GM10248 (cell line): ENCODE measurements at regions not wholly inside any gene's neighbourhood (a gene's known extent, or its start where the extent isn't known, plus 50 kb on each side); places are given as distances from the start of the nearest gene placed in this dataset.

Experiments used
- CTCF ChIA-PET: fragments of 300-600 bp; sonication (Branson Sonifier 250); formaldehyde crosslinking; extraction: SDS; loops from one replicate; lab custom pipeline; 2021; ENCODE audit warnings: antibody characterized with exemption; lab: Yijun Ruan, JAX
- POLR2A ChIA-PET: fragments of 350-650 bp; sonication (Branson Sonifier 250); formaldehyde crosslinking; extraction: SDS; loops from one replicate; lab custom pipeline; 2020; ENCODE audit warnings: antibody characterized with exemption; lab: Yijun Ruan, JAX
- DNase-seq: peaks from one replicate; pipeline ENCODE4 v3.0.0; 2012; ENCODE audit errors: extremely low spot score
- TF ChIP-seq, protein P1 (sequence below): IDR thresholded peaks from 2 replicates; pipeline ENCODE4 v1.5.1; 2012; ENCODE audit warnings: mild to moderate bottlenecking, low read depth; ENCODE audit errors: extremely low read depth, missing control alignments, control extremely low read depth

DNA sequence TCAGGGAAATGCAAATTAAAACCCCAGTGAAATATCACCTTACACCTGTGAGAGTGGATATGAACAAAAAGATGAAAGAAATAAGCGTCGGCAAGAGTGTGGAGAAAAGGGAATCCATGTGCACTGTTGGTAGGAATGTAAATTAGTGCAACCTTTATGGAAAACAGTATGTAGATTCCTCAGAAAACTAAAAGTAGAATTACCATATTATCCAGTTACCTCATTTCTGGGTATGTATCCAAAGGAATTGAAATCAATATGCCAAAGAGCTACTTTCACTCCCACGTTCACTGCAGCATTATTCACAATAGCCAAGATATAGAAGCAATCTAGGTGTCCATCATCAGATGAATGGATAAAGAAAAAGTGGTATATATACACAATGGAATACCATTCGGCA lies 246.0 kb upstream of the ARHGAP20 start:
- TF ChIP-seq, protein P1, sequence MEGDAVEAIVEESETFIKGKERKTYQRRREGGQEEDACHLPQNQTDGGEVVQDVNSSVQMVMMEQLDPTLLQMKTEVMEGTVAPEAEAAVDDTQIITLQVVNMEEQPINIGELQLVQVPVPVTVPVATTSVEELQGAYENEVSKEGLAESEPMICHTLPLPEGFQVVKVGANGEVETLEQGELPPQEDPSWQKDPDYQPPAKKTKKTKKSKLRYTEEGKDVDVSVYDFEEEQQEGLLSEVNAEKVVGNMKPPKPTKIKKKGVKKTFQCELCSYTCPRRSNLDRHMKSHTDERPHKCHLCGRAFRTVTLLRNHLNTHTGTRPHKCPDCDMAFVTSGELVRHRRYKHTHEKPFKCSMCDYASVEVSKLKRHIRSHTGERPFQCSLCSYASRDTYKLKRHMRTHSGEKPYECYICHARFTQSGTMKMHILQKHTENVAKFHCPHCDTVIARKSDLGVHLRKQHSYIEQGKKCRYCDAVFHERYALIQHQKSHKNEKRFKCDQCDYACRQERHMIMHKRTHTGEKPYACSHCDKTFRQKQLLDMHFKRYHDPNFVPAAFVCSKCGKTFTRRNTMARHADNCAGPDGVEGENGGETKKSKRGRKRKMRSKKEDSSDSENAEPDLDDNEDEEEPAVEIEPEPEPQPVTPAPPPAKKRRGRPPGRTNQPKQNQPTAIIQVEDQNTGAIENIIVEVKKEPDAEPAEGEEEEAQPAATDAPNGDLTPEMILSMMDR = no peak
- ChIA-PET CTCF (no interaction called here), POLR2A (no interaction called here)
- DNase-seq = no peak

DNA sequence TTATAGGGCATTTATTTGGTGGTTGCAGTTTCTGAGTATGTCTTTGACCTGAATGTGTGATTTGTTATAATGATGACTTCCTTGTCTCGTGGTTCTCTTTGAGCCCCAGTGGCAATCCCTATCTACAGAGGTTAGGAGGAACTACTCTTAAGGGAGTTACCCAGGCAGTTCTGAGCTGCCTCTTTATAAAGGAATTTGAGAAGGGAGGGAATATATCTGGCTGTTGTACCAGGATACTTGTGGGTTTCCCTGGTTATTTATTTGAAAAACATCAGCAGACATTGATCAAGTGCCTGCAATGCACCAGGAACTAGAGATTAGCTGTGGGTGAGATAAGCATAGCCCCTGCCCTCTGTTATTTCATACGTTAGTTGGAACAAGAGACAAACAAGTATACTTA lies 243.5 kb upstream of the ARHGAP20 start:
- ChIA-PET CTCF (no interaction called here), POLR2A (no interaction called here)
- DNase-seq = no peak
- TF ChIP-seq, protein P1 = no peak

- ChIA-PET POLR2A (no interaction called here), CTCF (interaction anchor here (1.1 to 2.0 kb wide), 5 partner anchors 9 to 517 kb away, joined by 3 to 7 read pairs (median 3); no protein-coding TSS in a partner anchor)
These were observed 239.8 kb upstream of the ARHGAP20 start for GRCh38 chr11:110951950-110952503.

DNA sequence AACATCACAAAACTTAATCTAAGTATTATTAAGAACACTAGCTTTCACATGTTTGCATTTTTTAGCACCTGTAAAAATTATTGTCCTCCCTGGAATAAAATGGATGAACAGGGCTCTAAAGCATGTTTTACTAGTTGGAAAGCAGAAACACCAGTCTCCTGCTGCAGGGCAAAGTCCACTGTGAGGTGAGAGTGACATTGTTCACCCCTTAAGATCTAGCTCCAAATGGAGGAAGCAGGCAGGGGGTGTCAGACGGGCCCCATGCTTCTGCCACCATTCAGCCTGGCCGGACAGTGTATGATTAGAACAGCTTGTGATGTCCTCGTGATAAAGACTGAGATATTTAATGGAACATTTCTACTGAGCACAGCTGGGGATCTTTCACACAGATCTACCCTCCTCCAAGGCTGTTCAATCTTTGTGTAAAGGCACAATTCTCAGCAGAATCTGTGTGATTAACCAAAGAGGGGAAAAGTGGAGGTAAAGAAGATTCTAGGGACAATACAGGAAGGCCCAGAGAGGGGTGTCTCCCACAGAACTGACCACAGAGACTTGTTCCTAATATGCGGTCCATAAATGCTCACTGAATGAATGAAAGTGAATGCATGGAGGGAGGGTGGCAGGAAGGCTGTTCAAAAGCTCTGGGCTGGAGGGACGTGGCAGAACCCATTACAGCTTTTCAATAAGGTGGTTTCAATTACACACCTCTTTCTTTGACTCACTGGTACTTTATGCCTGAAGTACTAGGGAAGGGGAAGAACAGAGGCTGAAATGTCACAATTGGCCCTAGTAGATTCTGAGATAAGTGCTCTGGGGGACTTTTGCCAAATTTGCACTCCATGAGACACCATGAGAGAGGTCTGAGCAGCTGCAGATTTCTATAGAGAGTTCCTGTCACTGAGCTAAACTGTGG lies 239.1 kb upstream of the ARHGAP20 start:
- ChIA-PET CTCF (interaction anchor here (1.0 to 2.0 kb wide), 8 partner anchors 8 to 516 kb away, joined by 3 to 7 read pairs (median 3); no protein-coding TSS in a partner anchor), POLR2A (no interaction called here)
- peak; percentile 14 for DNase-seq
- TF ChIP-seq, protein P1 = no peak

More at GRCh38 chr11:110951950-110952503, 239.8 kb upstream of the ARHGAP20 start:
- TF ChIP-seq, protein P1 = no peak
- no peak for DNase-seq

GRCh38 chr11:110948112-110948511 lies 235.9 kb upstream of the ARHGAP20 start:
- TF ChIP-seq, protein P1 = no peak
- CTCF ChIA-PET = no interaction called here
- POLR2A ChIA-PET = no interaction called here
- DNase-seq = no peak

DNA sequence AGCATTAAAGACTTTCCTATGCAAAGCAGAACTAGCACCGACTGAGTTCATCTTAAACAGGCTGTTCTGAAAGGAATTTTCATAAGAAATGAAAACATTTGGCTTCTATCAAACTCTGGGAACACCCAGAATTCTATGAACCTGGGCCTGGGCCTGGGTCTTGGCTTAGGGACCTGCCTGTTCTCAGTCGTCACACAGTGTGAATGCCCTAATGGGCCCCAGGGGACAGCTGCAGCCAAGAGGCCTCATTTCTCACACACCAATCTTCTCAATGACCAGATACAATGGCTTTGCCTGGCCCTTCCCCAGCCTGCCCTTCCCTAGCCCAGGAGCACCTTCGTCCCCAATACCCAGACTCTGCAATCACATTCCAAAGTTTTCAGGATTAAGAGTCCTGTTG lies 234.9 kb upstream of the ARHGAP20 start:
- CTCF ChIA-PET = no interaction called here
- no peak for DNase-seq
- TF ChIP-seq, protein P1 = no peak
- POLR2A ChIA-PET = no interaction called here
